Smooth muscle cell of the brain vasculature (primary cell): ENCODE measurements at regions not wholly inside any gene's neighbourhood (a gene's known extent, or its start where the extent isn't known, plus 50 kb on each side); places are given as distances from the start of the nearest gene placed in this dataset.
"Not testable (repeated sequence)": the region's sequence is repeated elsewhere in the genome, so short reads cannot be mapped to it uniquely, and the experiment has no call there.

Source experiments
- DNase-seq: peaks from one replicate; pipeline ENCODE4 v3.0.0-alpha.2; 2012; ENCODE audit warnings: low read depth, low spot score

GRCh38 chr14:45976001-45976400 lies 675.6 kb downstream of the RPL10L start:
- DNase-seq, result no peak

GRCh38 chr14:45972416-45972815 lies 679.2 kb downstream of the RPL10L start:
- no peak for DNase-seq

- no peak for DNase-seq
Measured at GRCh38 chr14:45970621-45971020, 681.0 kb downstream of the RPL10L start.

GRCh38 chr14:45968037-45968436 lies 683.5 kb downstream of the RPL10L start:
- DNase-seq, result no peak

GRCh38 chr14:45949479-45949878 lies 696.5 kb upstream of the MIS18BP1 start:
- no peak for DNase-seq

GRCh38 chr14:45947830-45948229 lies 694.8 kb upstream of the MIS18BP1 start:
- no peak for DNase-seq

- DNase-seq, result no peak
Measured at GRCh38 chr14:45946251-45946650, 693.2 kb upstream of the MIS18BP1 start.

- DNase-seq, result no peak
Measured at GRCh38 chr14:45940318-45940717, 687.3 kb upstream of the MIS18BP1 start.

GRCh38 chr14:45939572-45939971 lies 686.6 kb upstream of the MIS18BP1 start:
- no peak for DNase-seq

GRCh38 chr14:45919995-45920394 lies 667.0 kb upstream of the MIS18BP1 start:
- not testable (repeated sequence) for DNase-seq

- DNase-seq, result no peak
Measured at GRCh38 chr14:45916340-45916953, 663.4 kb upstream of the MIS18BP1 start.

GRCh38 chr14:45907782-45908181 lies 654.8 kb upstream of the MIS18BP1 start:
- no peak for DNase-seq

GRCh38 chr14:45906257-45906656 lies 653.3 kb upstream of the MIS18BP1 start:
- DNase-seq, result no peak

GRCh38 chr14:45905672-45906071 lies 652.7 kb upstream of the MIS18BP1 start:
- DNase-seq, result no peak

GRCh38 chr14:45904314-45904713 lies 651.3 kb upstream of the MIS18BP1 start:
- DNase-seq, result no peak

GRCh38 chr14:45902241-45902640 lies 649.2 kb upstream of the MIS18BP1 start:
- DNase-seq, result no peak

GRCh38 chr14:45897439-45897838 lies 644.4 kb upstream of the MIS18BP1 start:
- DNase-seq, result no peak

GRCh38 chr14:45893127-45893526 lies 640.1 kb upstream of the MIS18BP1 start:
- no peak for DNase-seq

GRCh38 chr14:45891417-45892080 lies 638.5 kb upstream of the MIS18BP1 start:
- DNase-seq, result no peak

- DNase-seq, result not testable (repeated sequence)
Measured at GRCh38 chr14:45888766-45889285, 635.8 kb upstream of the MIS18BP1 start.

- no peak for DNase-seq
Measured at GRCh38 chr14:45877981-45878380, 625.0 kb upstream of the MIS18BP1 start.

GRCh38 chr14:45868863-45869262 lies 615.9 kb upstream of the MIS18BP1 start:
- no peak for DNase-seq

- DNase-seq, result no peak
Measured at GRCh38 chr14:45868377-45868776, 615.4 kb upstream of the MIS18BP1 start.
